HL-60/S4 (cell line): ENCODE measurements at regions not wholly inside any gene's neighbourhood (a gene's known extent, or its start where the extent isn't known, plus 50 kb on each side); places are given as distances from the start of the nearest gene placed in this dataset.
"Not testable (repeated sequence)": the region's sequence is repeated elsewhere in the genome, so short reads cannot be mapped to it uniquely, and the experiment has no call there.

Experiments used
- in situ Hi-C: fragments of 300-500 bp; cut with MboI; formaldehyde crosslinking; loops from 2 replicates; pipeline ENCODE4 v1.14.3; 2022; ENCODE audit warnings: low sequenced_read_pairs

DNA sequence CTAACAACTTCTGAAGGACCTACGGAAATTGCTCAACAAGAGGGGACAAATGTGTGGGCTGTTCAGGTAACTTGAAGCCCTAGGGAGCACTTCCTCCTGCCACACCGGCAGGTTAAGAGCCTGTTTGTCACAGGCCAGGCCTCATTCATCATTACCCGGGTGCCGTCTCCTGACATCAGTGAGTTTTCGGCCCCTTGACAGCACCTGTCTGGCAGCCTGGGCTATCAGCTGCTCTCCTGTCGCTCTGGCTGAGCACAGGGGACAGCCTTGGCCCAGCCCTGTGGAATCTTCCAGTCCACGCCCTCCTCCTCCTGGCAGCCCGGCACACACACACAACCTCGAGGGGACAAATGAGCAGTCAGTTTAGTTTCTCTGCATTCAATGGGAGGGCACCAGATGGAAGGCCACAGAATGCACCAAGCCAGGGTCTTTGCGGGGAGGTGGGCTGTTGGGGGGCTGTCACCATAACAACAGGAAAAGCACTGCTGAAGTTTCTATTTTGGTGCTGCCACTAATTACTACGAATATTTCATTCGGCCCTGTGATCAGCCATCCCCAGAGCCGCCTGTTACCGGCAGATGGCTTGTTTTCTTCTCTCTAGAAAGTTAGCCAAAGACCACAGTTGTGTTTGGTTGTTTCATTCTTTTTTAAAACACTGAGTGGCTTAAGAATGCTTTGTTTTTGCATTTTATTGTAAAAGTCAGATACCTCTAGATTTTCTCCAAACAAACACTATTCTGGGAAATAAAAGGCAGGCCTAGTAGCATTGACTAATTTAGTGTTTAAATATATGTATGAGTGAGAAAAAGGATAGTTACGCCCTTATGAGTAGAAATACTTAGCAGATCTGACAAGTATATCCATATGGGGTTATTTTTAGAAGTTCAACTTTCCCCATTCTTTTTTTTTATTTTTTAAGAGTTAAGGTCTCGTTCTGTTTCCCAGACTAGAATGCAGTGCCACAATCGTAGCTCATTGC, 189.9 kb upstream of the NDUFV2 start:
- in situ Hi-C loops: no loop called here

DNA sequence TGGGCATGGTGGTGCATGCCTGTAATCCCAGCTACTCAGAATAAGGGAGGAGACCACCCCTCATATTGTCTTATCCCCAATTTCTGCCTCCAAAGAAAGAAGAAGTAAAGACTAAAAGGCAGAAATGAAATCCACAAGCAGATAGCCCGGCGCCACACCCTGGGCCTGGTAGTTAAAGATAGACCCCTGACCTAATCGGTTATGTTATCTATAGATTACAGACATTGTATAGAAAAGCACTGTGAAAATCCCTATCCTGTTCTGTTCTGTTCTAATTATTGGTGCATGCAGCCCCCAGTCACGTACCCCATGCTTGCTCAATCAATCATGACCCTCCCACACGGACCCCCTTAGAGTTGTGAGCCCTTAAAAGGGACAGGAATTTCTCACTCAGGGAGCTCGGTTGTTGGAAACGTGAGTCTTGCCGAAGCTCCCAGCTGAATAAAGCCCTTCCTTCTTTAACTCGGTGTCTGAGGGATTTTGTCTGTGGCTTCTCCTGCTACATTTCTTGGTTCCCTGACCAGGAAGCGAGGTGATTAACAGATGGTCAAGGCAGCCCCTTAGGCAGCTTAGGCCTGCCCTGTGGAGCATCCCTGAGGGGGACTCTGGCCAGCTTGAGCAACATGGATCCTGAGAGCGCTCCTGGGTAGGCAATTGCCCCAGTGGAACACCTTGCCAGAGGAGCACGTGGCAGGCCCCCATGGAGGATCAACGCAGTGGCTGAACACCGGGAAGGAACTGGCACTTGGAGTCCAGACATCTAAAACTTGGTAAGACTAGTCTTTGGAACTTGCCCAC, 188.7 kb upstream of the NDUFV2 start:
- in situ Hi-C loops: not testable (repeated sequence)

GRCh38 chr18:8914404-8915264, 187.9 kb upstream of the NDUFV2 start:
- in situ Hi-C loops: not testable (repeated sequence)

DNA sequence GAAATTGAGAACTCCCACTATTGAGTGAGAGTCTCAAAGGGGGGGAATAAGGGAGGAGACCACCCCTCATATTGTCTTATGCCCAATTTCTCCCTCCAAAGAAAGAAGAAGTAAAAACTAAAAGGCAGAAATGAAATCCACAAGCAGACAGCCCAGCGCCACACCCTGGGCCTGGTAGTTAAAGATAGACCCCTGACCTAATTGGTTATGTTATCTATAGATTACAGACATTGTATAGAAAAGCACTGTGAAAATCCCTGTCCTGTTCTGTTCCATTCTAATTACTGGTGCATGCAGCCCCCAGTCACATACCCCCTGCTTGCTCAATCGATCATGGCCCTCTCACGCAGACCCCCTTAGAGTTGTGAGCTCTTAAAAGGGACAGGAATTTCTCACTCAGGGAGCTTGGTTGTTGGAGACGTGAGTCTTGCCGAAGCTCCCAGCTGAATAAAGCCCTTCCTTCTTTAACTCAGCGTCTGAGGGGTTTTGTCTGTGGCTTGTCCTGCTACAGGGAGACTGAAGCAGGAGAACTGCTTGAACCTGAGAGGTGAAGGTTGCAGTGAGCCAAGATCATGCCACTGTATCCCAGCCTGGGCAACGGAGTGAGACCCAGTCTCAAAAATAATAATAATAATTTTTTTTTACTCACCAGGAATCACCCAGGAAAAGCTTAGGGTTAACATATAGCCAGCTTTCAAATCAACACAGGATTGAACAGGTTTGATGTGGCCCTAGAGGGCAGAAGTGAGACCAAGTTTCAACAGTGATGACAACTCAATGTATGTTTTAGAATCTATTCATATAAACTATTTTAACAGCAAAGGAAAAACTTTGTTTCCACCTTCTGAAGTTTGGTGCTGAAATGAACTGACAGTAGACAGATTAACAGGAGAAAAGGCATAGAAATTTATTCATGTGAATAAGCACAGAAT, 181.4 kb upstream of the NDUFV2 start:
- in situ Hi-C loops: not testable (repeated sequence)

GRCh38 chr18:8926464-8926863, 176.0 kb upstream of the NDUFV2 start:
- in situ Hi-C loops: no loop called here

DNA sequence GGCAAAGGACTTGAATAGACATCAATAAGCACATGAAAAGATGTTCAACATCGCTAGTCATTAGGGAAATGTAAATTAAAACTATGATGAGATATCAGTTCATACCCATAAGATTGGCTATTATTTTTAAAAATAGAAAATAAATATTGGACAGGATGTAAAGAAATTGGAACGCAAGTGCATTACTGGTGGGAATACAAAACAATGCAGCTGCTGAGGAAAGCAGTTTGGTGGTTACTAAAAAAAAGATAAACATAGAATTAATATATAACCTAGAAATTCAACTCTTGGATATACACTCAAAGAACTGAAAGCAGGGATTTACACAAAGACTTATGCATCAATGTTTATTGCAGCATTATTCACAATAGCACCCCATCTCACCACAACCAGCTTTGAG, 174.5 kb upstream of the NDUFV2 start:
- in situ Hi-C loops: no loop called here

- in situ Hi-C loops: no loop called here
These were observed 173.4 kb upstream of the NDUFV2 start for GRCh38 chr18:8928847-8929780.

GRCh38 chr18:8930990-8931616, 171.4 kb upstream of the NDUFV2 start:
- in situ Hi-C loops: no loop called here

- in situ Hi-C loops: no loop called here
These were observed 169.6 kb upstream of the NDUFV2 start for GRCh38 chr18:8932866-8933265.

DNA sequence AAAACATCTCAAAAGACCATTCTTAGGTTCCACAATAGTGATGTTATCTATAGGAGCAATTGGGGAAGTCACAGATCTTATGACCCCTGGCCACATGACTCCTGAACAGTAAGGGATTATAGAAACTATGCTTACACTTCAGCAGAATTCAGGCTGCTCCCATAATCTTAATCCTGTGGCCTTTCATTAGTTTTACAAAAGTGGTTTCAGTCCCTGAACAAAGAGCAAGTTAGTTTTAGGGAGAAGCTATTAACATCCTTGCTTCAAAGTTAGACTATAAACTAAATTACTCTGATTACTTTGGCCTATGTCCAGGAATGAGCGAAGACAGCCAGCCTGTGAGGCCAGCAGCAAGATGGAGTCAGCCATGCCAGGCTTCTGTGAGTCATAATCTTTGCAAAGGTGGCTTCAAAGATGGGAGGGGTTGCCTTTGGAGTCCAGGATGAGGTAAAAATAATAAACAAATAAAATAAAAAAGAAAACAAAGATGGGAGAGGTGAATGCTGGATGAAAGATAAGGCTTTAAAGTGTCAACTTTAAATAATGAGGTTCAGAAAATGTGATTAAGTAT, 168.7 kb upstream of the NDUFV2 start:
- in situ Hi-C loops: no loop called here

GRCh38 chr18:8935346-8935745, 167.2 kb upstream of the NDUFV2 start:
- in situ Hi-C loops: not testable (repeated sequence)

DNA sequence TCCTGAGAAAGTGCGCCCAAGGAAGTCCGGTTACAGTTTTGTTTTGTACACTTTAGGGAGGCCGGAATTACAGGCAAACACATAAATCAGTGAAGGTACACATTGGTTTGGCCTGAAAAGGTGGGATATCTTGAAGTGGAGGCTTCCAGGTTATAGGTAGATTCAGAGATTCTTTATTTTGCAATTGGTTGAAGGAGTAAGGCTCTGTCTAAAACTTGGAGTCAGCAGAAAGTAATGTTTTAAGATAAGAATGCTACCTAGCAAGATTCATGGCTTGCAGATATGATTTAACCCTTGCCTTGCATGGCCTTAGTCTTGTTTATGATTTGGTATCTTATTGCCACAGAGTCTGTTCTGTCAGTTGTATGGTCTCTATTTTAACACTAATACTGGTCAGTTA, 165.9 kb upstream of the NDUFV2 start:
- in situ Hi-C loops: no loop called here

DNA sequence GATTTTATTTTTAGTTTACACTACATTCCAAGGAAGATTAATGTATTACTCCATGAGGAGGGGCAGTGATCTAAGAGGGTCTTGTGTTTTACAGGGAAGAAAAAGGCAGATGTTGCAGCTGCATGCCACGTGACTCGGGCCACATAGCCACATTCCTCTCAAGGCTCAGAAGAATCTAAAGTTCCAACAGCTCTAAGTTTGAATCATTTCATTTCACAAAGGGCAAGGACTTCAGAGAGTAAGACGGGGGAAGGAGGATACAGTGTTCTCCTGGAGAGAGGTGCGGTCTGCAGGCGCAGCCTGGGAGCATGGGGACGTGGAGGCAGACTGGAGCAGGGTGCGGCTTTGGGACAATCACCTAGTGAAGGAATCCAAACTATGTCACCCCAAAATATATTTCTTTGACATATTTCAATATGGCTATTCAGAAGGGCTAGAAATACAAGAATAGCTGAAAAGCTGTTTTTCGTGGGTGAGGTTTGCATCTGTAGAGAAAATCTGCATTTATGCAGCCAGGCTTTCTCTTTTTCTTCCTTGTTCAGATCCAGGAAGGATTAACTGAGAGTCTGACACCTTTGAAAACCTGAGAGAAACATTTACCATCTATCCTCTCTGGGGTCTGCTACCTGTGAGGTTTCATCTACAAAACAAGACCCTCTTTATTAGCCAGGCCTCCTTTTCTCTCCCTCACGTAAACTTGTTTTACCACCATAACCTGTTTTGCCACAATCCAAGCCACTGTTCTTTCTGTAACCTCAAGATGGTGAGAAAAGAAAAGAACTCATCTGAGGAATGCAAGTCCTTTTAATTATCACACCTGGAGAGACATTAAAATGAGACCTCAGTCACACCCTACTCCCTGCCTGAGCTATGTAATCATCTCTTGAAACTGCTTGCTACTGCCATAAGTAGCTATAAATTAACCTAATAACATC, 165.1 kb upstream of the NDUFV2 start:
- in situ Hi-C loops: no loop called here

DNA sequence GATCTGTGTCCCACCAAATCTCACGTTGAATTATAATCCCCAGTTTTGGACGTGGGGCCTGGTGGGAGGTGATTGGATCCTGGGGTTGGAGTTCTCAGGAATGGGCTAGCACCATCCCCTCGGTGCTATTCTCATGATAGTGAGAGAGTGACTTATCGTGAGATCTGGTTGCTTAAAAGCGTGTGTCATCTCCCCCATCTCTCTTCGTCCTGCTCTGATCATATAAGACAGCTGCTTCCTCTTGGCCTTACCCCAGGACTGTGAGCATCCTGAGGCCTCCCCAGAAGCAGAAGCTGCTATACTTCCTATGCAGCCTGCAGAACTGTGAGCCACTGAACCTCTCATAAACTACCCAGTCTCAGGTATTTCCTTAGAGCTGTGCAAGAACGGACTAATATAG, 163.7 kb upstream of the NDUFV2 start:
- in situ Hi-C loops: no loop called here

DNA sequence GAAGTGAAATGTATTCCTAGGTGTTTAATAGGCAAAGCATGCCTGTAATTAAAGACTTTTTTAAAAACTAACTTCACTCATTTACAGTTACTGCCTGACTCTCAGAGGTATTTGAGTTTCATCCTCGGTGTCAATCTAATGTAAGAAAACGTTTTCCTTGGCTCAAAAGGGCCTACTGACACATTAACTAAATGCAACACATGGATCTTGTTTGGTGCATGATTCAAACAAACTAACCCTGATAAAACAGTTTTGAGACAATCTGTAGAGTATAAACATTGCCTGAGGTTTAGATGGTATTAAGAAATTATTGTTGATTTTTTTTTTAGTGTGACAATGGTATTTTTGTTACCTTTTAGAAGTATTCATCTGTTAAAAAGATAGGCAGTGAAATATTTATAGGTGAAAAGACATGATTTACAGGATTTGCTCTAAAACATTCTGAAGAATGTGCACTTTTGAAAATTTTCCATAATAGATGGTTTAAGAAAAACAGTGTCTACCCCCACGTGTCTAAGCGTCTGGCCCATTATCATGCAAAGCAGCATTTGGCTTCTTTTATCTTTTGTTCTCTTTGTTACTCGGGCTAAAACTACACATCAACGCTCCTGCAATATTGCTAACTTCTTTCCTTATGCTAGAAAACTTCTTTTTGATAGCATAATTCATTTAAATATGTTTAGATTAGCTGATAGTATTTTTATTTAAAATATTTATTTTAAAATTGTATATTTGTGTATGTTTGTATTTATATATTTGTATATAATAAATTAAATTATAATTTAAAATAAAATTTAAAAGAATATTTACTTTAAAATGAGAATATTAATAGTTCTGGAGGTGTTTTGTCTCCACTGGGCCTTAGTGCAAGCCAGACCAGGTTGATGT, 160.2 kb upstream of the NDUFV2 start:
- in situ Hi-C loops: no loop called here
